DND-41 (cell line): ENCODE measurements at regions not wholly inside any gene's neighbourhood (a gene's known extent, or its start where the extent isn't known, plus 50 kb on each side); places are given as distances from the start of the nearest gene placed in this dataset.

Experiments used
- ATAC-seq: fragments of 200-7000 bp; cut with Tn5 transposase; 3 replicates; pipeline ENCODE4 v1.9.1; 2021; ENCODE audit warnings: low read depth; ENCODE audit not compliant: insufficient read depth
- DNase-seq: peaks from one replicate; pipeline ENCODE4 v3.0.0-alpha.2; 2020
- H2AFZ ChIP-seq: 2 replicates; pipeline ENCODE4 v1.6.0; 2012; ENCODE audit warnings: low read depth, low read length
- H3K27ac ChIP-seq: 2 replicates; pipeline ENCODE4 v1.5.1; 2012; ENCODE audit warnings: low read length, inconsistent platforms
- H3K27me3 ChIP-seq: fragments of 200-600 bp; sonication (generic); 2 replicates; pipeline ENCODE4 v1.6.0; 2012; ENCODE audit warnings: low read length, mild to moderate bottlenecking, inconsistent platforms; ENCODE audit not compliant: insufficient read depth, poor library complexity
- H3K36me3 ChIP-seq: 2 replicates; pipeline ENCODE4 v1.5.1; 2012; ENCODE audit warnings: low read length, inconsistent platforms; ENCODE audit not compliant: insufficient read depth
- H3K4me1 ChIP-seq: 2 replicates; pipeline ENCODE4 v1.5.1; 2012; ENCODE audit warnings: mild to moderate bottlenecking, low read length; ENCODE audit not compliant: insufficient read depth
- H3K4me2 ChIP-seq: 2 replicates; pipeline ENCODE4 v1.6.0; 2012; ENCODE audit warnings: mild to moderate bottlenecking, moderate library complexity, low read length, inconsistent platforms; ENCODE audit not compliant: insufficient read depth
- H3K4me3 ChIP-seq, 2 experiments: fragments of 200-600 bp in 1 of 2; shearing (Covaris generic) in 1 of 2; 2 replicates each; pipeline ENCODE4 v1.5.1; 2012 to 2016; ENCODE audit warnings: inconsistent platforms in 2 of 2, low read length in 2 of 2, mild to moderate bottlenecking in 2 of 2, low read depth in 1 of 2, moderate library complexity in 1 of 2
- H3K79me2 ChIP-seq: 2 replicates; pipeline ENCODE4 v1.6.0; 2012; ENCODE audit warnings: low read length, inconsistent platforms; ENCODE audit not compliant: insufficient read depth
- H3K9ac ChIP-seq: 2 replicates; pipeline ENCODE4 v1.6.0; 2012; ENCODE audit warnings: low read depth, mild to moderate bottlenecking, inconsistent platforms, low read length, moderate library complexity
- H3K9me3 ChIP-seq: 2 replicates; pipeline ENCODE4 v1.5.1; 2012; ENCODE audit warnings: low read length, moderate library complexity, mild to moderate bottlenecking, inconsistent platforms; ENCODE audit not compliant: insufficient read depth, severe bottlenecking
- H4K20me1 ChIP-seq: 2 replicates; pipeline ENCODE4 v1.6.0; 2012; ENCODE audit warnings: low read length; ENCODE audit not compliant: insufficient read depth
- EZH2 ChIP-seq: IDR thresholded peaks from 3 replicates; pipeline ENCODE4 v1.6.1; 2012; ENCODE audit warnings: borderline replicate concordance, low read depth, mild to moderate bottlenecking, moderate library complexity, low read length, inconsistent platforms; ENCODE audit not compliant: severe bottlenecking
- TF ChIP-seq, protein P1 (sequence below): IDR thresholded peaks from 2 replicates; pipeline ENCODE4 v1.5.1; 2012; ENCODE audit warnings: borderline replicate concordance, low read length, moderate library complexity, mild to moderate bottlenecking; ENCODE audit not compliant: poor library complexity, severe bottlenecking; ENCODE audit errors: extremely low read depth

DNA sequence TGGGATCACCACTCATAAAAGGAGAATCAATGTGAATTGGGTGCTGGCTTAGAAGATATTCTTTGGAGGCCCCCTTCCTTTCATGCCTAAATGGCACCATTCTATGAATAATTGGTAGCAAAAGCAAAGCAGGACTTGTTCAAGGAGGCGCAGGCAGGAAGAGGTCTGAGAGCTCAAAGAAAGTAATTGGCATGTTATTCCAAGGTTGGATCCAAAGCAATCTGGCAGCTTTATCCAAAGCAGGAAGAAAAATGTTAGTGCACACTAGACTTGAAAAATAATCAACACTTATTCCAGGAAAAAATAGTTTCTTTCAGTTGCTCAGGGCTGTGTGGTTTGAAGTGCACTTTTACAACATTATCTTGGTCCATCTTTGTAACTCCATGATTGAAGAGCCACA is 326.4 kb downstream of the NUAK1 start:
- Histone ChIP-seq H3K4me2 (no peak overlapping the region), H3K9ac (no peak overlapping the region), H3K4me3 (no peak overlapping the region), H3K27ac (no peak overlapping the region), H3K36me3 (no peaks in the 10 kb centered on the region), H4K20me1 (no peaks in the 10 kb centered on the region), H3K27me3 (peaks cover 12% of the 10 kb centered on the region), H2AFZ (no peak overlapping the region), H3K79me2 (no peaks in the 10 kb centered on the region), H3K9me3 (no peaks in the 10 kb centered on the region), H3K4me1 (no peaks in the 10 kb centered on the region)
- DNase-seq (no peak), ATAC-seq (no peak)
- no peak for TF ChIP-seq EZH2
- TF ChIP-seq, protein P1, sequence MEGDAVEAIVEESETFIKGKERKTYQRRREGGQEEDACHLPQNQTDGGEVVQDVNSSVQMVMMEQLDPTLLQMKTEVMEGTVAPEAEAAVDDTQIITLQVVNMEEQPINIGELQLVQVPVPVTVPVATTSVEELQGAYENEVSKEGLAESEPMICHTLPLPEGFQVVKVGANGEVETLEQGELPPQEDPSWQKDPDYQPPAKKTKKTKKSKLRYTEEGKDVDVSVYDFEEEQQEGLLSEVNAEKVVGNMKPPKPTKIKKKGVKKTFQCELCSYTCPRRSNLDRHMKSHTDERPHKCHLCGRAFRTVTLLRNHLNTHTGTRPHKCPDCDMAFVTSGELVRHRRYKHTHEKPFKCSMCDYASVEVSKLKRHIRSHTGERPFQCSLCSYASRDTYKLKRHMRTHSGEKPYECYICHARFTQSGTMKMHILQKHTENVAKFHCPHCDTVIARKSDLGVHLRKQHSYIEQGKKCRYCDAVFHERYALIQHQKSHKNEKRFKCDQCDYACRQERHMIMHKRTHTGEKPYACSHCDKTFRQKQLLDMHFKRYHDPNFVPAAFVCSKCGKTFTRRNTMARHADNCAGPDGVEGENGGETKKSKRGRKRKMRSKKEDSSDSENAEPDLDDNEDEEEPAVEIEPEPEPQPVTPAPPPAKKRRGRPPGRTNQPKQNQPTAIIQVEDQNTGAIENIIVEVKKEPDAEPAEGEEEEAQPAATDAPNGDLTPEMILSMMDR: no peak

DNA sequence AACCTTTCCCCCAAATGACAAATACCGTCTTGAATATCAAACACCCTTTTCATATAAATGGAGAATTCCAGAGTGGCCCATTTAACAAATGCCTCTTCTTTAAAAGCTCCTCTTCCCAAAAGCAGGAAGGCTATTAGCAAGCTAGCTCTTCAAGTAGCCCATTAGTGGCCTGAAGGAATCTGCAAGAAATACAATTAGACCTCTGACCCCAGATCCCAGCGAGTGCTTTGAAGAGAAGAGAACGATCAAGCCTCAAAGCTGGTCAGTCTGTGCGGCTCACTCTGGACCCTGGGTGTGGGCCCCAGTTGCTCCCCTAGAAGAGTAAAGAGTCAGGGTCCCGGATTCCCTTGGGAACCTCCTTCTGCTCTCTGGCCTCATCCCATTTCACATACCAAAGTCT is 325.6 kb downstream of the NUAK1 start:
- Histone ChIP-seq H3K27ac (no peak overlapping the region), H2AFZ (no peak overlapping the region), H3K4me3 (no peak overlapping the region), H3K9ac (no peak overlapping the region), H3K79me2 (no peaks in the 10 kb centered on the region), H3K4me2 (no peak overlapping the region), H3K4me1 (no peaks in the 10 kb centered on the region), H3K9me3 (no peaks in the 10 kb centered on the region), H3K36me3 (no peaks in the 10 kb centered on the region), H4K20me1 (no peaks in the 10 kb centered on the region), H3K27me3 (peaks cover 10% of the 10 kb centered on the region)
- DNase-seq (no peak), ATAC-seq (no peak)
- TF ChIP-seq EZH2: no peak
- TF ChIP-seq, protein P1: no peak

DNA sequence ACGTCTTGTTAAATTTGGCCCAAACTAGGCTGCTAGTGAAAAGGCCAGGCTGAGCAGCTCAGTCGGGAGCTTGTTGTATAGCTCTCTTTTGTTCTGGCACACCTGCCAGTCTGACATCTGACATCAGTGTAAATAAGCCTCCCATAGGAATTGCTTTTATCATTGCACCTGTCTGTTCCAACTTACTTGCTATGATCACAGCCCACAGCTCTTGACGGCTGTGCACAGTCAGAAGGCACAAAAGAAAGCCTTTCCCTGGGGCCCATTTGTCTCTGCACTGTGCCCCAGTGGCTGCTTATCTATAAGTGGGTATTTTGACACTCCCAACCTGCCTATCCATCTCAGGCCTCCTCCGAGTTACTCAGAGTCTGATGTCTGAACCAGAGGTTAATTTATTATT is 324.5 kb downstream of the NUAK1 start:
- no peak overlapping the region for H3K4me3 ChIP-seq
- no peak overlapping the region for H3K27ac ChIP-seq
- H4K20me1 ChIP-seq: no peaks in the 10 kb centered on the region
- H3K27me3 ChIP-seq: peaks cover 10% of the 10 kb centered on the region
- H3K9me3 ChIP-seq: no peaks in the 10 kb centered on the region
- TF ChIP-seq, protein P1: no peak
- no peak for TF ChIP-seq EZH2
- H3K4me1 ChIP-seq: no peaks in the 10 kb centered on the region
- H3K4me2 ChIP-seq: no peak overlapping the region
- no peaks in the 10 kb centered on the region for H3K36me3 ChIP-seq
- H3K9ac ChIP-seq: no peak overlapping the region
- H2AFZ ChIP-seq: no peak overlapping the region
- ATAC-seq: no peak
- H3K79me2 ChIP-seq: no peaks in the 10 kb centered on the region
- DNase-seq: no peak

DNA sequence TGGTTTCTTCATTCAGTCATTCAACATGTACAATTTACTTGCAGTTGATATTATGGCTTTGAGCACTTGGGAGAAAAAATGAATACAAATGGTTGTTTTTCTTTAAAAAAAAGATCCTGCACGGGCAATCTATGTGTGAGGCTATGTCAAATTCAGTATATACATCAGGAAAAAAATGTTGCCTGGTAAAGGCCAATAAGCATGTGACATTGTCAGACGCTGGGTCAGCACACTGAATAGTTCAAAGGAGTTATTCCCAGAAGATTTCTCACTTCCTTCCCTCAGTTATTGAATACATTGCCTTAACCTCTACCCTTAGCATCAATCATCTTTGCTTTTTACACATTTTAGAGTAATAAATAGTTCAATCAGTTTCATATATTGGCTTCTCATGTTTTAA is 319.2 kb downstream of the NUAK1 start:
- ATAC-seq (no peak), DNase-seq (no peak)
- Histone ChIP-seq H4K20me1 (no peaks in the 10 kb centered on the region), H3K79me2 (no peaks in the 10 kb centered on the region), H3K27me3 (peaks cover 9% of the 10 kb centered on the region), H3K9ac (no peak overlapping the region), H3K4me2 (no peak overlapping the region), H3K36me3 (no peaks in the 10 kb centered on the region), H2AFZ (no peak overlapping the region), H3K9me3 (no peaks in the 10 kb centered on the region), H3K4me3 (no peak overlapping the region), H3K4me1 (no peaks in the 10 kb centered on the region), H3K27ac (no peak overlapping the region)
- TF ChIP-seq EZH2: no peak
- TF ChIP-seq, protein P1: no peak
